ENCODE measurements at regions not wholly inside any gene's neighbourhood (a gene's known extent, or its start where the extent isn't known, plus 50 kb on each side); places are given as distances from the start of the nearest gene placed in this dataset.

DNA sequence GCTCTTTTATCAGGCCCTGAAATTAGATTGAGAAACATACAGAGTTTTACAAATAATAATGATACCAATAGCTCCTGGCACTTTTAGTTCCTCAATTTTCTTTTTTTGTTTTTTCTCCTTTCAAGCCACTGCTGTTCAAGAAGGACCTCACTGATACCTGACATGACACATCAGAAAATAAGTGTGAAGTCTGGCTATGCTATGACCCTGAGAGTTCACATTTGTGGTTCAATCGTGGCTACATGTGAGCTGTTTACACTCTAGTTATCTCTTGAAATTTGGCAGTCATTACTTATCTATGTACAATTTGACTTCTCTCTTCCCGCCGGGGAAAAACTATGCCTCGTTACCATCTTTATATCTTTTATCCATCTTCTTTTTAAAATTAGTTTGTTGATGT, 686.5 kb downstream of the EPHA4 start:
- TF ChIP-seq EZH2phosphoT487 (IDR thresholded peaks at IDR 0.05; ENCODE audit: insufficient read depth, low read depth) (no peak), EZH2 (IDR thresholded peaks at IDR 0.05; ENCODE audit: insufficient read depth, poor library complexity, severe bottlenecking) (no peak)
